Memory B cell (primary cell): ENCODE measurements at regions not wholly inside any gene's neighbourhood (a gene's known extent, or its start where the extent isn't known, plus 50 kb on each side); places are given as distances from the start of the nearest gene placed in this dataset.

ENCODE experiments used
- ATAC-seq: fragments of 150-1000 bp; cut with Tn5 transposase; 2 replicates; pipeline ENCODE4 v1.10.0; 2021; ENCODE audit warnings: low read depth, mild to moderate bottlenecking, moderate library complexity
- DNase-seq, 2 donors: peaks; one replicate each; pipeline ENCODE4 v3.0.0; 2022; ENCODE audit warnings: low spot score in 2 of 2
- H3K27ac Mint-ChIP-seq: one replicate; pipeline ENCODE4 v1.8.0; 2022; ENCODE audit warnings: mild to moderate bottlenecking, moderate library complexity, mixed read lengths
- H3K27me3 Mint-ChIP-seq: one replicate; pipeline ENCODE4 v1.8.0; 2022; ENCODE audit warnings: mixed read lengths
- H3K36me3 Mint-ChIP-seq: one replicate; pipeline ENCODE4 v1.8.0; 2022; ENCODE audit warnings: mild to moderate bottlenecking, mixed read lengths
- H3K4me1 Mint-ChIP-seq: one replicate; pipeline ENCODE4 v1.8.0; 2022; ENCODE audit warnings: mixed read lengths
- H3K4me3 Mint-ChIP-seq: one replicate; pipeline ENCODE4 v1.8.0; 2022; ENCODE audit warnings: mild to moderate bottlenecking, moderate library complexity, mixed read lengths
- H3K9me3 Mint-ChIP-seq: one replicate; pipeline ENCODE4 v1.8.0; 2022; ENCODE audit warnings: mixed read lengths

DNA sequence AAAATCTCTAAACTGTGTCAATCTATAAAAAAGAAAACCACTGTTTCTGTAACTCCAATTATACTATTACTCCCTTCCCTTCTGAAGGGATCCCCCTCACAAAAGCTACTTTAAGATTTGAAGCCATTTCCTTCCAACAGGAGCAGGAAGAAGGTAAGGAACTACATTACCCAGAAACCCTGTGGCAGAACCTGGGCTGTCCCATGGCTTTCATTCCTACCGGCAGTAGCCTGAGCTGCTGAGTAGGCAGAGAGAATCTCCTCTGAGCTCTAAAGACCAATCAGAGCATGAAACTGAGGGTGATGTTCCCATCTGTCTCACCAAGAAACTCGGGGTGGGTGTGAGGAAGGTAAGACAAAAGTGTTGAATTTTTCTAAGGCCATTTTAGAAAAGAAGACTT, 108.0 kb upstream of the LRFN2 start:
- no peak for DNase-seq
- H3K27me3 Mint-ChIP-seq: peaks cover 15% of the 10 kb centered on the region
- no peak overlapping the region for H3K27ac Mint-ChIP-seq
- H3K4me3 Mint-ChIP-seq: no peak overlapping the region
- no peaks in the 10 kb centered on the region for H3K9me3 Mint-ChIP-seq
- no peaks in the 10 kb centered on the region for H3K4me1 Mint-ChIP-seq
- ATAC-seq: no peak
- no peaks in the 10 kb centered on the region for H3K36me3 Mint-ChIP-seq

DNA sequence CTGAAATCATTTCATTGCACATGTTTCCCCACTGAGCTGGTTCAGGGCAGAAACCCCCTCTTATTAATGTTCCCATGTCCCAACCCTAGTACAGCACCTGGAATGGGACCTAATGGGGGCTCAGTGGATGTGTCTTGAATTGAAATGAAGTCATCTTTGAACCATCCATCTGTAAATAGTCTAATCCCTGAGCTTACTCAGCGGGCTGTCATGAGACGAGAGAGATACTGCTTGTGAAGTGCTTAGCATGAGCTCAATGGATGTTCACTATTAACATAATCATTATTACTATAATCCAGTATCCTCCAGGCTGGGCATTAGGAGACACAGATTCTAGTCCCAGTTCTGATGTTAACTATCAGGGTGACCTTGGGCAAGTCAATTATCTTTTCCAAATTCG, 106.6 kb upstream of the LRFN2 start:
- ATAC-seq: no peak
- Mint-ChIP-seq H3K9me3 (no peaks in the 10 kb centered on the region), H3K36me3 (no peaks in the 10 kb centered on the region), H3K4me1 (no peaks in the 10 kb centered on the region), H3K27ac (no peak overlapping the region), H3K27me3 (peaks cover 14% of the 10 kb centered on the region), H3K4me3 (no peak overlapping the region)
- DNase-seq: no peak

DNA sequence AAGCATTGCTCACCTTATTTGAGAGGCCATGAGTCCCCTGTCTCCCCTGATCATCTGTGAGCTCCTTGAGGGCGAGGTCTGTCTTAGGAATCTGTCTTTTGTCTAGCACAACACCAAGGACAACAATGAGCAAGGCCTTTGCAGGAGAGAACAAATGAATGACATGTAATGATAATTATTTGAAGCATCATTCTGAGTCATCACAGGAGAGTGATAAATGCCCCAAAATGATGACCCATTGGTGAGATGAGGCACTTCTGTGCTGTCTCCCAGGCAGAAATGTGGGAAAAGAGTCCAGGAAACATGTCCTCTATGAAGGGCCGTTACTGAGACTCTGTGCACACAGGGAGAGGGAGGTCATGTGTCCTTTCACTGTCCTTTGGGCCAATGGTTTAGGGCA, 105.2 kb upstream of the LRFN2 start:
- H3K4me1 Mint-ChIP-seq: no peaks in the 10 kb centered on the region
- ATAC-seq (no peak), DNase-seq (no peak)
- H3K36me3 Mint-ChIP-seq: no peaks in the 10 kb centered on the region
- H3K9me3 Mint-ChIP-seq: no peaks in the 10 kb centered on the region
- peaks cover 17% of the 10 kb centered on the region for H3K27me3 Mint-ChIP-seq
- H3K27ac Mint-ChIP-seq: no peak overlapping the region
- no peak overlapping the region for H3K4me3 Mint-ChIP-seq

DNA sequence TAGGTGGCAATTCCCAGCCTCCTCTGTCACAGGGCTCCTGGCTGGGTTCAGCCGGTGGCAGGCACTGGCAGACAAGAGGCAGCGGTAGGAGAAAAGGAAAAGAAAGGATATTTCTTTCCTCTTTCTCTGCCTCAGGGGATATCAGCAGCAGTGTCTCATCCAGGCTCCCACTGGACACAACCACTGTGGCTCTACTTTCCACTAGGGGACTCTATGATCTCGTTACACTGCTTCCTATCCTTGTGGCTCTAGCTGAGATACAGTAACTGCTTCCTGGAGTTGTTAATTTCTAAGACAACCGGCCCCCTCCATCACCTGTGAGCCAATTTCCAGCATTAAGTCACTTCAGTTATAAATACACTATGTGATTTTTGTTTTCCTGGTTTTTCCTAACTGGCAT, 102.0 kb upstream of the LRFN2 start:
- Mint-ChIP-seq H3K27me3 (peaks cover 22% of the 10 kb centered on the region), H3K9me3 (no peaks in the 10 kb centered on the region), H3K36me3 (no peaks in the 10 kb centered on the region), H3K4me3 (no peak overlapping the region), H3K27ac (no peak overlapping the region), H3K4me1 (no peaks in the 10 kb centered on the region)
- no peak for ATAC-seq
- DNase-seq: no peak

DNA sequence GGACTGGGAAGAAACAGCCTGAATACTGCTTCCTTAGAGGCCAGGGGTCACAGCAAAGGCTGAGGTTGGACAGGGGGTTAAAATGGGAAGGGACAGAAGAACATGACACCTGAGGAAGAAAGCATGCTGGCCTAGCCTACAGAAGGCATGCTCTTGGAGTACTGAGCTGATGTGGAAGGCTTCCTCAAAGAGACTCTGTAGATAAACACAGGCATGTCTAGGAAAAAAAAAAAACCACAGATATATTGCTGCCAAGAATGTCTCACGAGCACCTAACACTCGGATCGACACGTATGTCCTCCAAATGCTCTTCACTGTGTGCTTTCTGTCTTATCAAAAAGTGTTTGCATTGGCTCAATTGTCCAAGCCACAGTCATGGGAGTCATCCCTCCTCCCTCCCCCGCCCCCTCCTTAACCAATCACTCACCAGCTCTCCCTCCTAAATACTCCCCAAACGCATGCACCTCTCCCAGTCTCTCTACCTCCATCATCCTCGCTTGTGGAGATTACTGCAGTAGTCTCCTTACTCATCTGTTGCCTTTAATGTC, 101.1 kb upstream of the LRFN2 start:
- Mint-ChIP-seq H3K27me3 (peaks cover 17% of the 10 kb centered on the region), H3K36me3 (no peaks in the 10 kb centered on the region), H3K9me3 (no peaks in the 10 kb centered on the region), H3K4me3 (no peak overlapping the region), H3K27ac (no peak overlapping the region), H3K4me1 (no peaks in the 10 kb centered on the region)
- DNase-seq (no peak), ATAC-seq (no peak)

DNA sequence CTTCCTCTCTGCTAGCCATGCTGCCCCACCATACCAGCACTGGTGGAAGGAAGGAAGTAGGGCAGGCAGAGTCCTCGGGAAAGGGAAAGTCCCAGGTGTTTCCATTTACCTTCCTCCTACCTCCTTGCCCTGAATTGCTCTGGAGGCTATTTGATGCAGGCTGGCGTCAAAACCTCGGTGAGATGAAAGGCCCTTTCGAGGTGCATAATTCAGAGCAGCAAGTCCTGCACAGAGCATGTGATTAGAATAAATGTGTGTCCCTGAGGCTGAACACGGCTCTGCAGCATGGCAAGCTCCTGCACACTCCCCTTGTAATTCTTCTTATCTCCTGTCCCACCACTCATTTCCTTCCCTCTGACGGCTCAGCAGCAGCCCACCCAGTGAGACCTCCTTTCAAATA, 98.7 kb upstream of the LRFN2 start:
- Mint-ChIP-seq H3K27me3 (peaks cover 13% of the 10 kb centered on the region), H3K36me3 (no peaks in the 10 kb centered on the region), H3K4me3 (no peak overlapping the region), H3K9me3 (no peaks in the 10 kb centered on the region), H3K4me1 (no peaks in the 10 kb centered on the region), H3K27ac (no peak overlapping the region)
- DNase-seq (no peak), ATAC-seq (no peak)

DNA sequence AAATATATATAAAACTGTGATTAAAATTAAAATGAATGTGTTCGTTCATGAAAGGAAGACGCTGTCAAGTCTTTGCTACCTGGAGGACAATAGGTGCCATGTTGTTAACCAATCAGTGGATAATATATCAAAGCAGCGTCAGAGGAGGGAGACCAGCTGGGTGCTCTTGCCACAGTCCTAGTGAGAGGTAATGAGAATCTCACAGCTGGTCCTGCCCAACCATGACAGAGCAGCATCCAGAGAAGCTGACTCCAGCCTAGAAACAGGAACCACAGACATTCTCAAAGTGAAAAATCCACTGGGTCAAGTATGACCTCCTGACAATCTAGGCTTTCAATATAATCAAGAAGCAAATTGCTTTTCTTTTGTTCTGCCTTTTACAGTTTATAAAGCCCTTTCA, 94.5 kb upstream of the LRFN2 start:
- no peaks in the 10 kb centered on the region for H3K36me3 Mint-ChIP-seq
- H3K9me3 Mint-ChIP-seq: peaks cover 4% of the 10 kb centered on the region
- H3K27me3 Mint-ChIP-seq: peaks cover 6% of the 10 kb centered on the region
- DNase-seq (no peak), ATAC-seq (no peak)
- H3K4me1 Mint-ChIP-seq: no peaks in the 10 kb centered on the region
- H3K27ac Mint-ChIP-seq: no peak overlapping the region
- H3K4me3 Mint-ChIP-seq: no peak overlapping the region

DNA sequence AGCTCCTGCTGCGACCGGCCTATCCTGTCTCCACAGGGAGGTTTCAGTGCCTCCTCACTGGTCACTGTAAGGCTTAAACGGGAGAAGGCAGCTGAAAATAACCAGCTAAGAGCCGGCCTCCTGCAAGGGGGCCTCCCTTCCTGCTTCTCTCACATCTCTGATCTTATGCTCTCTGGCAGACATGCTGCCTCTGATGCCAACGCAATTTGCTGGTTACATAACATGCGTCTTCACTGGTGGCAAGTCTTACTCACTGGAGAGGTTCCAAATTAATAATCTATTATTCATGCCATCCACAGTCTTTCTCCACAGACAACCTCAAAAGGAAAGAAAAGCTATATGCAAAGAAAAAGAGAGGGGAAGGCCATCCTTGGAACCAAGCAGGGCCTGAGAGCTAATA, 91.8 kb upstream of the LRFN2 start:
- Mint-ChIP-seq H3K36me3 (no peaks in the 10 kb centered on the region), H3K4me1 (no peaks in the 10 kb centered on the region), H3K27ac (no peak overlapping the region), H3K4me3 (no peak overlapping the region), H3K27me3 (peaks cover 6% of the 10 kb centered on the region), H3K9me3 (peaks cover 4% of the 10 kb centered on the region)
- no peak for ATAC-seq
- DNase-seq: no peak

DNA sequence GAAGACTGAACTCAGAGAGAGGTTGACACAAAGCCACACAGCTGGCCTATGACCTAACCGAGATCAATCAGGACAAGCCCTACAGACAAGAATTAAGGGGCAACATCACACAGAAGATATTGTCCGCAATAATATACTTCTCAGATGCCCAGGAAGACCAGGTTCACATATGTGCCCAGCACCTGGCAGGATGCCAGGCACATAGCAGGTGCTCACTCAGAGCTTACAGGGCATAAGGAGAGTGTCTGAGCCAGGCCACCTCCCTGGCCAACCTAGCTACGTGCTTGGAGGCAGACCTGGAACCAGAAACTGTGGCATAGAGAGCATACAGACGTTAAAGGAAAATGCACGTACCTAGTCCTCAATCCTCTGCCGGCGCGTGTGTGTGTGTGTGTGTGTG, 87.0 kb upstream of the LRFN2 start:
- Mint-ChIP-seq H3K27ac (no peak overlapping the region), H3K27me3 (peaks cover 12% of the 10 kb centered on the region), H3K4me1 (no peaks in the 10 kb centered on the region), H3K9me3 (peaks cover 6% of the 10 kb centered on the region), H3K36me3 (no peaks in the 10 kb centered on the region), H3K4me3 (no peak overlapping the region)
- DNase-seq: no peak
- no peak for ATAC-seq

DNA sequence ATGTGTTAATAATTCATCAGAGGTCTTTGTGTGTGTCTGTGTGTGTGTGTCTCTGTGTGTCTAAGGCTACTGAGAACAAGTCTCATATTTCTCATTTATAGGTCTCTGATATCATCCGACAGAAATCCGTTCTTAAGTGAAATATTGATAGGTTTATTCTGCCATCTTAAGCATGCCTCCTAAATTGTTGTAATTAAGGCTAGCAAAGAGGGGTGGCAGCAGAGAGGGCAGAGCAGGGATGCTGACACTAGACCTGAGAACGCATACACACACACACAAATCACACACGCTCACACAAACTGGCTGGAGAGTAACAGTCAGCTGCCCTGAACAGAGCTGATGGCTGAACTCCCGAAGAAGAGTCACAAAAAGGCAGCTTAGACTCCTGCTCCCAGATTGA, 84.9 kb upstream of the LRFN2 start:
- peaks cover 11% of the 10 kb centered on the region for H3K27me3 Mint-ChIP-seq
- no peak overlapping the region for H3K27ac Mint-ChIP-seq
- H3K4me3 Mint-ChIP-seq: no peak overlapping the region
- H3K4me1 Mint-ChIP-seq: no peaks in the 10 kb centered on the region
- DNase-seq: no peak
- no peaks in the 10 kb centered on the region for H3K36me3 Mint-ChIP-seq
- peaks cover 5% of the 10 kb centered on the region for H3K9me3 Mint-ChIP-seq
- ATAC-seq: no peak

DNA sequence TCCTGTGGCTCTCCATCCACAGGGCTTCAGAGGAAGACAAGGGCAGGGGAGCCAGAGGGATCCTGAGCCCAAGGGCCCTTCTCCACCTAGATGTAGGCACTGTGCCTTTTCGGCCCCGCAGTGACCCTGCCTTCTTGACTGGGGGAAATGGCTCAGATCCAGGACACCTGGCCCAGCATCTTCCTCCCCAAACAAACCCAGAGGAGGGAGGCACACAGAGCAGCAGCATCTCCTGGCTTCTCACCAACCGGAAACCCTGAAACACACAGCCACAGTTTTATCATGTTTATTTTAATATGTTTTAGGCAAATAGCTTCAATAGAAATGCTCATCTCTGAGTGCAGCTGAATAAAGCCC, 84.5 kb upstream of the LRFN2 start:
- H3K36me3 Mint-ChIP-seq: no peaks in the 10 kb centered on the region
- no peak overlapping the region for H3K4me3 Mint-ChIP-seq
- H3K27ac Mint-ChIP-seq: no peak overlapping the region
- H3K27me3 Mint-ChIP-seq: peaks cover 11% of the 10 kb centered on the region
- no peaks in the 10 kb centered on the region for H3K4me1 Mint-ChIP-seq
- no peak for DNase-seq
- ATAC-seq: no peak
- peaks cover 5% of the 10 kb centered on the region for H3K9me3 Mint-ChIP-seq

DNA sequence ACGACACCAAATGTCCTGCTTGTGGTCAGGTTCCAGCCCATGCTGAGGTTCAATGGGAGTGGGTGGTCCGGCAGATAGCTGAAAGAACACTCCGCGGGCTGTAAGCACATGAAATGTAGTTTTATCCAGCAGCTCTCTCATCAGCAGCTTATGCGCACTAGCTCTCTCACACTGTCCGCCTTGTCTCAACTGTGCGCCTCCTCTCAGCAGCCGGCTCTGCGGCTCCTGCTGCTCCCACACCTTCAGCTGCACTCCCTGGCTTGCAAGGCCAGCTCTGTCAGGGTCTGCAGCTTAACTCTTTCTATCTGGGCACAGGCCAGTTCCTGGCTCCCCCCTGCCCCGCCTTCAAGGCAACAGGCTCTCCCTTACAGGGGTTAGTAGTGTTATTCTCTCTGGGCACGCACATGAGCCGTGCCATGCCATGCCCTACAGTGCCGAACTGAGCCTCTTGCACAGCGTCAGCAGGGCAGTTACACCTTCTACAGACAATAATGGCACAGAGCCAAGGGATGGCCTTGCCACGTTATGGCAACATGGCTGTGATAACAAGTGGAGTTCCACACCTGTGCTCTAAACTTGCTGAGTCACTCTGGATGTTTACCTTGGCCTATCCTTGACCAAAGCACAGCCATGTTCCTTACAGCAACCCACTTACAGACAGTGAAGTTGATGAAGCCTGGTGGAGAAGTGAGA, 84.0 kb upstream of the LRFN2 start:
- no peaks in the 10 kb centered on the region for H3K4me1 Mint-ChIP-seq

DNA sequence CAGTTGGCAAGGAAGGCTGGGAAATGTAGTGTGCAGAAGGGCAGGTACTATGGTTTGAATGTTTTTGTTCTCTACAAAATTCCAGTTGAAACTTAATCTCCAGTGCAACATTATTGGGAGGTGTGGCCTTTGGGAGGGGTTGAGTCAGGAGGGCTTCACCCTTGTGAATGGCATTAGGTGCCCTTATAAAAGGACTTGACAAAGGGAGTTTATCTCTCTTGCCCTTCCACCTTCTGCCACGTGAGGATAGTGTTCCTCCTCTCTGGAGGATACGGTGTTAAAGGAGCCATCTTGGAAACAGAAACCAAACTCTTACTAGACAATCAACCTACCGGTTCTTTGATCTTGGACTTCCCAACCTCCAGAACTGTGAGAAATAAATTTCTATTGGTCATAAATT, 82.2 kb upstream of the LRFN2 start:
- Mint-ChIP-seq H3K36me3 (no peaks in the 10 kb centered on the region), H3K9me3 (peaks cover 10% of the 10 kb centered on the region)

More for the DNA sequence above, 84.0 kb upstream of the LRFN2 start:
- Mint-ChIP-seq H3K27ac (no peak overlapping the region), H3K27me3 (peaks cover 11% of the 10 kb centered on the region), H3K9me3 (peaks cover 5% of the 10 kb centered on the region), H3K36me3 (no peaks in the 10 kb centered on the region), H3K4me3 (no peak overlapping the region)
- no peak for ATAC-seq
- DNase-seq: no peak

DNA sequence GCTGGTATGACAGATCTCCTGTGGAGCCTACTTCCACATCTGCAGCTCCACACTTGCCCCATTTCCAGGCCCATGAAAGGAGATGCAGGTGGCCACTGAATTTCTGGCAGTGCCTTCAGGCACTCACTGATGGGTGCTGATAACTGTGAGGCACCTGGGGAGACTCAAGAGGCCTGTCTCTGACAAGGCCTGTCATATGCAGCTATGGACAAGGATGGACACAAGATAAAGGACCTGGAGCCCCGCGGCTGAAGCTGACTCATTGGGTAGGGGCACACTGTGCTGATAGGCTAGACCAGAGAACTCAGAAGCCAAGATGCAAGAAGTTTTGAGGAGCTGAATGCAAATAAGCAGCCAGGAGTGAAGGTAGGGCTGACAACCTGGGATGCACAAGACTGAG, 81.0 kb upstream of the LRFN2 start:
- ATAC-seq: no peak
- Mint-ChIP-seq H3K27ac (no peak overlapping the region), H3K4me3 (no peak overlapping the region), H3K27me3 (peaks cover 11% of the 10 kb centered on the region), H3K9me3 (peaks cover 14% of the 10 kb centered on the region), H3K36me3 (no peaks in the 10 kb centered on the region), H3K4me1 (no peaks in the 10 kb centered on the region)
- no peak for DNase-seq

More for the DNA sequence above, 82.2 kb upstream of the LRFN2 start:
- Mint-ChIP-seq H3K4me3 (no peak overlapping the region), H3K4me1 (no peaks in the 10 kb centered on the region), H3K27me3 (peaks cover 11% of the 10 kb centered on the region), H3K27ac (no peak overlapping the region)
- no peak for DNase-seq
- ATAC-seq: no peak

DNA sequence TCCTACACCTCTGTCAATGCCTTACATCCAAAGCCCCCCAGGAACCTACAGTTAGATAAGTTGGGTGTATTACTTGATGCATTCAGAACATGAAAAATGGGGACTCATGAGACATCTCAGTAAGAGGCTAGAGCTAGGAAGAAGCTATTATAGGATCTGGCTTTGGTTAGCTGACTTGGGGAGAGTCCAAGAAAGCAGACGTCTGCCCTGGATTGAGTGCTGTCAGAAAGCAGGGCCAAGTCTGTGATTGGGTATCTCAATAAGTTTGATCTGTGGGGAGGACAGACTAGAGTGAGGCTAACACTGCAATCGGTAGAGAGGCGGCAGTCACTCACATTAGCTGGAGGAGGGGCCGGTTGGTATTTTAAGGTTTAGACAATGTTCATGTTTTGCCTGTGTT, 79.4 kb upstream of the LRFN2 start:
- no peaks in the 10 kb centered on the region for H3K36me3 Mint-ChIP-seq
- H3K27ac Mint-ChIP-seq: no peak overlapping the region
- peaks cover 11% of the 10 kb centered on the region for H3K27me3 Mint-ChIP-seq
- peaks cover 14% of the 10 kb centered on the region for H3K9me3 Mint-ChIP-seq
- ATAC-seq: no peak
- no peak for DNase-seq
- no peak overlapping the region for H3K4me3 Mint-ChIP-seq
- H3K4me1 Mint-ChIP-seq: no peaks in the 10 kb centered on the region
